ENCODE measurements at regions not wholly inside any gene's neighbourhood (a gene's known extent, or its start where the extent isn't known, plus 50 kb on each side); places are given as distances from the start of the nearest gene placed in this dataset.

- no peak overlapping the region for H3K27ac ChIP-seq
- TF ChIP-seq CTCF (IDR thresholded peaks at IDR 0.05; ENCODE audit: low read depth, low read length) = no peak
- H3K36me3 ChIP-seq = no peaks in the 10 kb centered on the region
- no peaks in the 10 kb centered on the region for H3K4me1 ChIP-seq (ENCODE audit: low read depth)
- no peak for DNase-seq (ENCODE audit: low read depth in 1 of 2, low spot score in 1 of 2)
- no peak overlapping the region for H3K4me3 ChIP-seq
- no peaks in the 10 kb centered on the region for H3K9me3 ChIP-seq (ENCODE audit: low read depth)
- H3K27me3 ChIP-seq = no peaks in the 10 kb centered on the region
Observed at GRCh38 chr2:34423301-34423700, 824.2 kb upstream of the FAM98A start.

- no peaks in the 10 kb centered on the region for H3K36me3 ChIP-seq
- H3K4me1 ChIP-seq (ENCODE audit: low read depth) = no peaks in the 10 kb centered on the region
- H3K27ac ChIP-seq = no peak overlapping the region
- no peak overlapping the region for H3K4me3 ChIP-seq
- no peak for TF ChIP-seq CTCF (IDR thresholded peaks at IDR 0.05; ENCODE audit: low read depth, low read length)
- no peak for DNase-seq (ENCODE audit: low read depth in 1 of 2, low spot score in 1 of 2)
- no peaks in the 10 kb centered on the region for H3K27me3 ChIP-seq
- H3K9me3 ChIP-seq (ENCODE audit: low read depth) = no peaks in the 10 kb centered on the region
Observed at GRCh38 chr2:34419856-34420255, 820.8 kb upstream of the FAM98A start.

- Histone ChIP-seq H3K9me3 (ENCODE audit: low read depth) (no peaks in the 10 kb centered on the region), H3K4me1 (ENCODE audit: low read depth) (no peaks in the 10 kb centered on the region), H3K36me3 (no peaks in the 10 kb centered on the region), H3K27ac (no peak overlapping the region), H3K4me3 (no peak overlapping the region), H3K27me3 (no peaks in the 10 kb centered on the region)
- no peak for DNase-seq (ENCODE audit: low read depth in 1 of 2, low spot score in 1 of 2)
- TF ChIP-seq CTCF (IDR thresholded peaks at IDR 0.05; ENCODE audit: low read depth, low read length) = no peak
Observed at GRCh38 chr2:34416856-34417255, 817.8 kb upstream of the FAM98A start.

GRCh38 chr2:34414856-34415255, 815.8 kb upstream of the FAM98A start:
- Histone ChIP-seq H3K4me1 (ENCODE audit: low read depth) (no peaks in the 10 kb centered on the region), H3K27ac (no peak overlapping the region), H3K27me3 (no peaks in the 10 kb centered on the region), H3K4me3 (no peak overlapping the region), H3K36me3 (no peaks in the 10 kb centered on the region), H3K9me3 (ENCODE audit: low read depth) (no peaks in the 10 kb centered on the region)
- TF ChIP-seq CTCF (IDR thresholded peaks at IDR 0.05; ENCODE audit: low read depth, low read length) = no peak
- DNase-seq (ENCODE audit: low read depth in 1 of 2, low spot score in 1 of 2) = no peak

- DNase-seq (ENCODE audit: low read depth in 1 of 2, low spot score in 1 of 2) = no peak
- H3K27me3 ChIP-seq = no peaks in the 10 kb centered on the region
- no peaks in the 10 kb centered on the region for H3K4me1 ChIP-seq (ENCODE audit: low read depth)
- no peaks in the 10 kb centered on the region for H3K36me3 ChIP-seq
- no peak overlapping the region for H3K4me3 ChIP-seq
- no peak overlapping the region for H3K27ac ChIP-seq
- TF ChIP-seq CTCF (IDR thresholded peaks at IDR 0.05; ENCODE audit: low read depth, low read length) = no peak
- H3K9me3 ChIP-seq (ENCODE audit: low read depth) = no peaks in the 10 kb centered on the region
Observed at GRCh38 chr2:34408100-34408499, 809.0 kb upstream of the FAM98A start.

- TF ChIP-seq CTCF (IDR thresholded peaks at IDR 0.05; ENCODE audit: low read depth, low read length) = no peak
- Histone ChIP-seq H3K27ac (no peak overlapping the region), H3K27me3 (no peaks in the 10 kb centered on the region), H3K36me3 (no peaks in the 10 kb centered on the region), H3K4me3 (no peak overlapping the region), H3K9me3 (ENCODE audit: low read depth) (no peaks in the 10 kb centered on the region), H3K4me1 (ENCODE audit: low read depth) (no peaks in the 10 kb centered on the region)
- DNase-seq (ENCODE audit: low read depth in 1 of 2, low spot score in 1 of 2) = no peak
Observed at GRCh38 chr2:34403512-34403911, 804.4 kb upstream of the FAM98A start.
